ENCODE measurements at regions not wholly inside any gene's neighbourhood (a gene's known extent, or its start where the extent isn't known, plus 50 kb on each side); places are given as distances from the start of the nearest gene placed in this dataset.
"Not testable (repeated sequence)": the region's sequence is repeated elsewhere in the genome, so short reads cannot be mapped to it uniquely, and the experiment has no call there.

- no peak for DNase-seq
Observed at GRCh38 chr5:164306662-164307061, 801.2 kb downstream of the MAT2B start.

GRCh38 chr5:164312801-164313200 is 807.4 kb downstream of the MAT2B start:
- no peak for DNase-seq

- no peak for DNase-seq
Observed at GRCh38 chr5:164317676-164318075, 812.3 kb downstream of the MAT2B start.

GRCh38 chr5:164319161-164319560 is 813.7 kb downstream of the MAT2B start:
- no peak for DNase-seq

GRCh38 chr5:164324239-164324638 is 818.8 kb downstream of the MAT2B start:
- DNase-seq: no peak

- no peak for DNase-seq
Observed at GRCh38 chr5:164326219-164326618, 820.8 kb downstream of the MAT2B start.

GRCh38 chr5:164327166-164327565 is 821.7 kb downstream of the MAT2B start:
- not testable (repeated sequence) for DNase-seq

- no peak for DNase-seq
Observed at GRCh38 chr5:164332349-164333196, 827.2 kb downstream of the MAT2B start.

- no peak for DNase-seq
Observed at GRCh38 chr5:164335837-164336236, 830.4 kb downstream of the MAT2B start.

- no peak for DNase-seq
Observed at GRCh38 chr5:164336276-164336675, 830.9 kb downstream of the MAT2B start.

- no peak for DNase-seq
Observed at GRCh38 chr5:164336906-164337305, 831.5 kb downstream of the MAT2B start.

- no peak for DNase-seq
Observed at GRCh38 chr5:164341056-164341619, 835.7 kb downstream of the MAT2B start.

- no peak for DNase-seq
Observed at GRCh38 chr5:164345173-164345849, 839.9 kb downstream of the MAT2B start.

- no peak for DNase-seq
Observed at GRCh38 chr5:164345853-164346252, 840.4 kb downstream of the MAT2B start.

- DNase-seq: no peak
Observed at GRCh38 chr5:164346785-164347630, 841.6 kb downstream of the MAT2B start.

- DNase-seq: no peak
Observed at GRCh38 chr5:164350236-164350635, 844.8 kb downstream of the MAT2B start.

GRCh38 chr5:164351245-164351834 is 845.9 kb downstream of the MAT2B start:
- no peak for DNase-seq

GRCh38 chr5:164352695-164353094 is 847.3 kb downstream of the MAT2B start:
- DNase-seq: no peak

GRCh38 chr5:164353155-164353554 is 847.7 kb downstream of the MAT2B start:
- no peak for DNase-seq

- no peak for DNase-seq
Observed at GRCh38 chr5:164354139-164354751, 848.8 kb downstream of the MAT2B start.

- DNase-seq: no peak
Observed at GRCh38 chr5:164355267-164355830, 849.9 kb downstream of the MAT2B start.

- DNase-seq: no peak
Observed at GRCh38 chr5:164356790-164357189, 851.4 kb downstream of the MAT2B start.
